Ammon's horn (tissue), 1 donor: ENCODE measurements at regions not wholly inside any gene's neighbourhood (a gene's known extent, or its start where the extent isn't known, plus 50 kb on each side); places are given as distances from the start of the nearest gene placed in this dataset.

Experiments
- DNase-seq: peaks from one replicate; pipeline ENCODE4 v3.0.0-alpha.2; 2016; ENCODE audit warnings: low spot score

GRCh38 chr2:65647249-65647842 lies 214.9 kb upstream of the SPRED2 start:
- no peak for DNase-seq

GRCh38 chr2:65640793-65641103 lies 208.3 kb upstream of the SPRED2 start:
- DNase-seq, result no peak

GRCh38 chr2:65639156-65639864 lies 206.9 kb upstream of the SPRED2 start:
- no peak for DNase-seq

- DNase-seq, result no peak
These were observed 206.0 kb upstream of the SPRED2 start for GRCh38 chr2:65638443-65638842.

- no peak for DNase-seq
These were observed 204.5 kb upstream of the SPRED2 start for GRCh38 chr2:65636813-65637483.

- no peak for DNase-seq
These were observed 203.6 kb upstream of the SPRED2 start for GRCh38 chr2:65636024-65636423.

- no peak for DNase-seq
These were observed 201.9 kb upstream of the SPRED2 start for GRCh38 chr2:65634304-65634703.

- peak; percentile 10 for DNase-seq
These were observed 198.2 kb upstream of the SPRED2 start for GRCh38 chr2:65630643-65631042.

GRCh38 chr2:65628156-65628555 lies 195.8 kb upstream of the SPRED2 start:
- DNase-seq, result no peak

- no peak for DNase-seq
These were observed 194.4 kb upstream of the SPRED2 start for GRCh38 chr2:65626831-65627230.

GRCh38 chr2:65625982-65626381 lies 193.6 kb upstream of the SPRED2 start:
- no peak for DNase-seq

GRCh38 chr2:65622951-65623535 lies 190.6 kb upstream of the SPRED2 start:
- DNase-seq, result no peak

- no peak for DNase-seq
These were observed 190.1 kb upstream of the SPRED2 start for GRCh38 chr2:65622499-65622898.

GRCh38 chr2:65620524-65620923 lies 188.1 kb upstream of the SPRED2 start:
- no peak for DNase-seq

- DNase-seq, result no peak
These were observed 187.6 kb upstream of the SPRED2 start for GRCh38 chr2:65620026-65620425.

- no peak for DNase-seq
These were observed 183.2 kb upstream of the SPRED2 start for GRCh38 chr2:65615602-65616001.

GRCh38 chr2:65613968-65614555 lies 181.7 kb upstream of the SPRED2 start:
- no peak for DNase-seq

GRCh38 chr2:65611488-65611887 lies 179.1 kb upstream of the SPRED2 start:
- no peak for DNase-seq

GRCh38 chr2:65608916-65609315 lies 176.5 kb upstream of the SPRED2 start:
- DNase-seq, result no peak

- DNase-seq, result no peak
These were observed 176.1 kb upstream of the SPRED2 start for GRCh38 chr2:65608466-65608865.

- no peak for DNase-seq
These were observed 175.4 kb upstream of the SPRED2 start for GRCh38 chr2:65607662-65608305.

GRCh38 chr2:65605743-65606058 lies 173.3 kb upstream of the SPRED2 start:
- no peak for DNase-seq
